Left forelimb (tissue), 1 donor: ENCODE measurements at regions not wholly inside any gene's neighbourhood (a gene's known extent, or its start where the extent isn't known, plus 50 kb on each side); places are given as distances from the start of the nearest gene placed in this dataset.

Source experiments
- DNase-seq: peaks from one replicate; pipeline ENCODE4 v3.0.0-alpha.2; 2018; ENCODE audit warnings: low spot score

DNA sequence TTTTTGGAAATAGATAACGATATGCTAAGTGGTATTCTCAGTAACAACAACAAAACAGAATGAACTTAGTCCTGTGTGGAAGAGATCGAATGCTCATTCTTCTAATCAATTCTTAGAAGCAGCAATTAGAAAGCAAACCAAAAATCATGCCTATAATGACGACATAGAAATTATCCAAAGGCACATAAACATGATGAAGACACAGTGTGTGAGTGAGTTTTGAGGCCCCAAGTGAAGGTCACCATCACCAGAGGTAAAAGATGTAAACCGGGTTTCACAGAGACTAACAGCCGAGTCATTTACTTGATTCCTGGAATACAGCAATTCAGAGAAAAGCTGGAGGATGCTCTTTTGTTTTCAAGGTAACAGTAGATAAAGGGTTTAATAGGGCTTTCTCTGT, 509.2 kb downstream of the TDRD15 start:
- no peak for DNase-seq

DNA sequence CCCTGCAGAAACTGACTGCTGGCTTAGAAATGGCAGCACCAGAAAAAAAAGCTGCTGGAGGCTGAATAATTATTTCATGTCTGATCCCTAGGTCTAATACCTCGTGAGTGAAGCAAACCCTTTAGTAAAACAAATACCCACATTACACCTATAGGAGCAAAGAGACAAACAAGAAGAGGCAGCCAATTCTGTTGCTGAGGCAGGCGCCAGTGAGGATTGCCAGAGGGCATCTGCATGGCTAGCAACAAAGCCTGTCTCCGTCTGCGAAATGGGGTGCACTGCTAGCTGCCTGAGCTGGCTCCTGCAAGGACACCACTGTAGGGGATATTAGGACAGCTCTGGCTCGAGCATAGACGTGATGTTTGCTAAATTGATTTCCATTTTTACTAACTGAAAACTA, 509.7 kb downstream of the TDRD15 start:
- DNase-seq: no peak

DNA sequence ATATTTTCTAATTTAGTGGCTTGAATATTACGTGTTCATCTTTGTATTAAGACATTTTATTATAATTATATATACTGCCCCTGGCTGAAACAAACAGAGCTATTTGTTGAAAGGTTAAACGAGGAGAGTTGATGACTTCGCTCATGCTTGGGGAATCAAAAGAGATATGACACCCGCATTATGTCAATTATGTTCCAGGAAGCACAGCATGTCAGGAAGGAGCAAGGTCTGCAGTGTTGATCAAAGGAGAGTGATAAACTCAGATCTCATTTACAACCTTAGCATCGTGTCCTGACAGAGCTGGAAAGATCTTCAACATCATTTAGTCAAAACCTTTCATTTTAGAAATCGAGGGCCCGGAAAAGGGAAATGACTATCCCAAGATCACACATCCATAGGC, 510.1 kb downstream of the TDRD15 start:
- no peak for DNase-seq

DNA sequence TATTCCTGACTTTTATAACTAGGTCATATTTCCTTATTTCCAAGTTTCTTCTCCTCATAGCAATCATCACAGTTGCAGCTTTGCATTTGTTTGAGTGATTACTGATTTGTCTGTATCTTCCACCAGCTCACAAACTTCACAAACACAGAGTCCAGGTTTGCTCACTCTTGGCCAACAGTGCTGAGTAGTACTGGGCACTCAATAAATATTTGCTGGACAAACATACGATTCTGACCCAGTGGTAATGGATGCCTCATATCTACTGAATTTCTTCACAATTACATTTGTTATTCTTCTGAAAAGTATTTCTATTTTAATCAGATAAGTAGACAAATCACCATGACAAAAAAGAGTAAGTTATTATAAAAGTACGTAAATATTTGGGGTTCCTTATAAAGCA, 516.3 kb downstream of the TDRD15 start:
- no peak for DNase-seq

DNA sequence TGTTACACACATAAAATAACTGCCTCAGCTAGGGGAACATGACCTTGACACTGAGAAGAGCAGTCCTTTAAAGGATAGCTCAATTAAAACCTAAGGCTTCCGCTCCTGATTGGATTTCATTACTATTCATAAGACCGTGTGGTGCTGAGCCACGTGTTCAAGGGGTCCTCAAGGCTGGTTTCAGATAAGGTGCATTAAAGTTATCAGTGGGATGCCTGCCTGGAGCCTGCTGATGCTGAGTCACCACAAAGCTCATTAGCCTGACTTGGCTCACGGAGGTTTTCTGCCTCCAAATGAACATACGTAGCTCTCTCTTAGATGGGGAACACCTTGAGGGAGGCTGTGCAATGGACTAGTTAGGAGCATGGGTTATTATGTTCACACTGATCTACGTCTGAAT, 518.9 kb downstream of the TDRD15 start:
- DNase-seq: no peak

DNA sequence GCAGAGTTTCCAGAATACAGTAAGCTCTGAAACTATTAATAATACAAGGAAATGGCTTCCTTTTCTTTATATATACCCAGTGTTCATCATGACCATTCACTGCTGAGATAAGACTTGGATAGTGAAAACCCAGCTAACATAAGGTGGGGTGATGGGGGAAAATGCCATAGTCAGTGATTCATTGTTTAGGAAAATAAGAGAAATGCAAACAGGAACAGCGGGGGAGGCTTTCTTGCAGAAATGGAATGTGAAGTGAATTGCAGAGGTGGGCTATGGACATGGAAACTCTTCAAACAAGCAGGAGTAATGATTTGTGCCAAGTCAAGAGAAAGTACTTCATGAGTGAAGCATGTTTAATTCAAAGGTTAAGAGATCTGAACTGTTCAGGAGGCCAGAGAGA, 519.4 kb downstream of the TDRD15 start:
- DNase-seq: no peak

DNA sequence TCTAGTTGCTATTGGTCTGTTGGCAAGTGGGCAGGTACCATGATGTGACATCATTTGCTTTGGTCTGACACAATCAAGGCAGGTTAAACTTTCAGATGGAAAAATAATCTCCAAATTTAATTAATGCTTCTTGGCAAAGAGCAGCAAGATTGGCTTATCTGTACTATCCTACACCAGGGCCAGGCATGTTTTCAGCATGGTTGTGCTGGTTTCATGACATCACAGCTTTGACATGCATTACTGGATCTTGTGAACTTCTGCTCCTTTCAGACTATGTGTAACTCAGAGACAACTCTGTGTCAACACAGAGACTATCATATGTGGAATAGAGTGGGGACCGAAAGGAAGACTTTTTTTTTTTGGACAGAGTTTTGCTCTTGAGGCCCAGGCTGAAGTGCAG, 520.5 kb downstream of the TDRD15 start:
- no peak for DNase-seq

DNA sequence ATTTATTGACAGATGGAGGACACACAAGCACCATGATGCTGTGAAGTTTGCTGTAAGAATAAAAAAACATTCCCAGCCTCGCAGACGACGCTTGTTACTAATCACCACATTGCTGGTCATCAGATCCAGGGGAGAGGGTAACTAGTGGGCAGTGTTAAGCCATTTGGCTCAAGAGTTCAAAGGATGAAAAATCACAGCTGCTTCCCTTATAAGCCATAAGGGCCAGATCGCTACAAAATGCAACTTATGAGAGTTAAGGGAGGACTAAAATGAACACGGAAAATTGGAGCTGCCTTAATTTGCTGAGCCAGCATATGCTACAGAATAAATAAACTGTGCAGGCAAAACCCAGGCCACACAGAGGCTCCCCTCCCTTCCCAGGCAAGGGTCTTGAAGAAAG, 522.6 kb downstream of the TDRD15 start:
- no peak for DNase-seq

DNA sequence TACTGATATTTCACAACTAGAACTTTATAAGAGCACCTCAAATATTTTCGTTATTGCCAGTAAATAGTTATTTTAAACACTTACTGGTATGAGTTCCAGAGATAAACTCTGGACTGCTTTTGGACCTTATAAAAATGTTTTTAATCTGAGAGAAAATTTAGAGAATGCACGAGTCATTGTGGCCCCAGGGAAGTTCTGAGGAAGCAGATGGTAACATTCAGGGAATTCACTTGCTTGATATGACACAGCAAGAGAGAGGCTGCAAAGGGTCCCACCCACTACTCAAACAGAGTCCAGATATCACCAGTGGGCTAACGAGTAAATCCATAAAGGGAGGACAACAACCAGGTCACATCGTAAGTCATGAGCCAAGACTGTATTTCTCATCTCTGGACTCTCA, 526.8 kb downstream of the TDRD15 start:
- DNase-seq: no peak

DNA sequence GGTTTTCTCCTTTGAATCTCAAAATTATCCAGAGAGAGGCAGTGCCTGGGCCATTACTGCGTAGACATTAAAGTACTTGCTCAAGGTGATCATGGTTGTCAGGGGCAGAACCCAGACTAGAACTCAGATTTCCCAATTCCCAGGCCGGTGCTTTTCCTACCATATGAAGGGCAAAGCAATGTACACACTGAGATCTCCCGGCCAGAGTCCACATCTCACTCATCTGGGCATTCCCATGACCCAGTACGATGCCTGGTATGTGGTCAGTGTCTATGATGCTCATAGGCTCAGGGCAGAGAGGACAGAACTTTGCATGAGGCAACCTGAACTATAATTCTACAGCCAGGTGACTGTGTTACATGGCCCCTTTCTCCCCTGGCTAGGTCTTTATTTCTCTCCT, 531.4 kb downstream of the TDRD15 start:
- DNase-seq: no peak

DNA sequence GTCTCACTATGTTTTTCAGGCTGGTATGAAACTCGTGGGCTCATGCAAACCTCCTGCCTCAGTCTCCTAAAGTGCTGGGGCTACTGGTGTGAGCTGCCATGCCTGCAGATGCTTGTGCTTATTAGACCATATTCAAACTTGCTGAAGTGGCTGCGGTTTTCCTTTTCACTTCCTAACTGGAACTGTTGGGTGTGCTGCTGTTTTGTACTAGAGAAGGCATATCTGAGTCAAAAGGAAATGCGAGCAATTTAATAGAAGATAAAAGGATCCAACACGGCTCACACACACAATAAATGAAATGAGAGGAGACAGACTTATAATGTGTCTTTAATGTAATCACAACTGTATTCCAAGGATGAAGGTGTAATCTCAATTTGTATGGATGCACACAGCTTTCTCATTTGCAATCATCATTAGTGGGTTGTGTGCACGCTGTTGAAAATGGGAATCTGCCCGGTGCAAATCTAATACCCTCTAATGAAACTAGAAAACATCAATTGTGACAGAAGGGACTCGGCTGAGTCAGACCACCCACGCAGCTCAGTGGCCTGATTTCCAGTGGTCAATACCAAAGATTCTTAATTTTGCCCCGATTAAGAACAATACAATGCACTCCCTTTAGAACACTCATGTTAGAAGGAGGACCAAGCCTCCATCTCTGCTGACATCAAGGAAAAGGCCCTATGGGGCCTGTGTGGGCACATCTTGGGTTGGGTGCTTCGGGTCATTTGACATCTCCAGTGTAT, 532.7 kb downstream of the TDRD15 start:
- no peak for DNase-seq

DNA sequence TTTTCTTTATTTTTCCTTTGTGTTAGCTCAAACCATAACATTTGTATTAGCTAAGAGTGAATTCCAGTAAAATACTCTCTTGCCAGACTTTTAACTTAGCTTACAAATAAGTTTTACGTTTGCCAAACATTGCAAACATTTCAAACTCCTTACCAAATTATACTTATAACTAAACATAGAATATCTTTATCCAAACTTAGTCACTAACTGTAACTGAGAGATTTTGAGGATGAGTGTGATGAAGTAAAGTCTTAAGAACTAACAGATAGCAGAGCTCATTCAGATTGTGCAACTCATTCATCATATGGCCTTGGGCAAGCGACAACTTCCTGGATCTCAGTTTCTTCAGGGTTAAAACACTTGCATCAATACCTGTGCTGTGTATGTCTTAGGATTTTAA, 533.7 kb downstream of the TDRD15 start:
- no peak for DNase-seq

DNA sequence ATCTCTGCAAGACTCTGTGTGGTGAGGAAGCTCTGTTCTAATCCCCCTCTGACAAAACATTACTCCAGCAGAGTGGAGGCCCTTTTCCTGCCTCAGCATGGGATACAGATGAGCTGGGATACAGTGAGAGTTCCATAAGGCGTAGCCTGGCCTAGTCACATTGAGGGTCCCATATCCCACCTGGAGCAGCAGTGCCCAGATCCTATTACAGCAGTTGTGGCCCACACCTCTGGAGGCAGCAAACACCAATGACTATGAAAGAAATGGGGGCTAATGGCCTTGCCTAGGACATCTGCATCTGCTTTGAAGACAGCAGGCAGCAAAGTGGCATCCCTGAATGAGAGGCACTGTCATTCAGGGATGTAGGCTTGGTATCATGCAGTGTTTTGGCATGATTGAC, 534.5 kb downstream of the TDRD15 start:
- DNase-seq: no peak

DNA sequence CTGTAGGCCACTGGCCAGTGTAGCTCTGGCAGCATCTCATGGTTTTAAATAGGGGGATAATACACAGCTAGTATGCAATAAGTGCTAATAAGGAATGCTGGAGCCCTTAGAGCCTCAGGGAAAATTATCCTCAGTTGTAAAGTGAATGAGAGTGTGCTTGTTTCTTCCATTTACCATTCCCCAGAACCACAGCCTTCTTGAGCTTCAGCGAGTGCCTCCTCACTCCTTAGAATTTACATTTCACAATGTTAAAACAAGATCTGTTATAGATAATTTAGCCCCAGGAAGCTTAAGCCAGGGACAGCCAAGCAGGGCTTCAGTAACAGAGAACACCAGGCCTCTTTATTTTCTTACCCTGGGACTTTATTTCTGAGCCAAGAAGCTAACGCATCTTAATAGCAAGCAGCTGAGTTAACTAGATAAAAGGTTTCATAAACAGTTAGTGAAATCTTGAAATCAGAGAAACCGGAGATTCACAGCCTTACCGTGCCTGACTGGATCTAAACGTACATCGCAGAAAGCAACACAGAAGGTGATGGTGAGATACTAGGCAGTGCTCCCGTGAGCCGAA, 535.2 kb downstream of the TDRD15 start:
- no peak for DNase-seq

DNA sequence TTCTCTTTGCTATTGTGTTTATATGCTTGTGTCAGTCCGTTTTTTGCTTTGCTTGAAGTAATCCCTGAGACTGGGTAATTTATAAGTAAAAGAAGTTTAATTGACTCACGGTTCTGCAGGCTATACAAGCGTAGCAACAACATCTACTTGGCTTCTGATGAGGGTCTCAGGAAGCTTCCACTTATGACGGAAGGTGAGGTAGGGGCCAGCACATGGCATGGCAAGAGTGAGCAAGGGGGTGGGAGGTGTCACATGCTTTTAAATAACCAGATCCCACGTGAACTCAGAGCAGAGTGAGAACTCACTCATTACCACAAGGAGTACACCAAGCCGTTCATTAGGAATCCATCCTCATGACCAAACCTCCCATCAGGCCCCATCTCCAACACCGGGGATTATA, 540.3 kb downstream of the TDRD15 start:
- no peak for DNase-seq

DNA sequence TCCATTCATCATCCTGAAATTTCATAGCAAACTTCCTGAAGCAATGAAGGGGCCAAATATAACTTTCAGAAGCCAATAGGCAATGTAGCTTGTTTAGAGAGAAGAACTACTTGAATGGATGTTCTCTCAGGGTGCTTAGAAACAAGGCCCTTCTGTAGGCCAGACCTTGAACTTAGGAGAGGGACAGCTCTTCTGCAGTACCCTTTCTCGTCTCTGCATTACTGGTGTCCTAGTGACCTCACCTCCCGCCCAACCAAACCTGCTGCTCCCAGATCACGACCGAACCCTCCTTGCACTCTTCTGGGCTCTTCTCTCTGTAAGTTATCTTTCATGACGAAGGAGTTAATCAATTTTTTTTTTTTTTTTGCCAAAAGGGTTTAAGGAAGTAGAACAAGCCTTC, 543.9 kb downstream of the TDRD15 start:
- DNase-seq: no peak

DNA sequence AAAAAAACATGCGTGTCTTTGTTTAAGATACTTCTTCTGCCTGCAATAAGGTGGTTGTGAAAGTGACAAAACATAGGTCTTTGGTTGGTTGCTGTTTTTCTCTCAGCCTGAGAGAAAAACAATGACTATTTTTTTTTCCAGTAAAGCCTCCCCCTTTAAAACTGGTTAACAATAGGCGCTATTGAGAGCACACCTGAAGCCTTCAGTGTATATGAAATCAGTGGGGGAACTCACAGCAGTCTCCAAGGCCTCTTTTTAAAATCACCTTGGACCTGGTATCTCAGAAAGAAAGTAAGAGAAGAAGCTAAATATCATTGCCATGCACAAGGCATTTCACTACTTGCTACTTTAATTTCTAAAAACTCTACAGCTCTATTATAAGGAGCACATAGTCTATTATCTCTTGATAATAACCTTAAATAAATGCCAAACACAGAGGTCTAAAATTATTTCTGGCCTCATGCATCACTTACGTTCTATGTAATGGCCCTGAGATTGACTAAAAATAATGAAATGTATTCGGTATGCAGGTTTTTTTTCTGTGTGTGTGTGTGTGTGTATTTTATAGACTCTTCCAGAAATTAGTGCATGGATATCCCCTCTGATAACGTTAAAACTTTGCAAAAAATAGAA, 544.4 kb downstream of the TDRD15 start:
- no peak for DNase-seq

DNA sequence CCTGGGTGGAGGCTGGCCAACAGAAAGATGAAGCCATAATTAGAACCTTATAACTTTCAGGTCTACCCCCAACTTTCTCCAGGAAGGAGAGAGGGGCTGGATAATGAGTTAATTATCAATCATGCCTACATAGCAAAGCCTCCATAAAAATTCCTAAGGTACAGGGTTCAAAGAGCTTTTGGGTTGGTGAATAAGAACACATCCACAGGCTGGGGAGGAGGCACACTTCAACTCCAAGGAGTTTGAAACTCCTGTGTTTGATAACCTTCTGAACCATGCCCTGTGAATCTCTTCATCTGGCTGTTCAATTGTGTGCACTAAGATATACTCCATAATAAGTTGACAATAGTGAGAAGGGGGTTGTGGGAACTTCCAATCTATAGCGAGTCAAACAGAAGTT, 552.3 kb downstream of the TDRD15 start:
- DNase-seq: no peak

DNA sequence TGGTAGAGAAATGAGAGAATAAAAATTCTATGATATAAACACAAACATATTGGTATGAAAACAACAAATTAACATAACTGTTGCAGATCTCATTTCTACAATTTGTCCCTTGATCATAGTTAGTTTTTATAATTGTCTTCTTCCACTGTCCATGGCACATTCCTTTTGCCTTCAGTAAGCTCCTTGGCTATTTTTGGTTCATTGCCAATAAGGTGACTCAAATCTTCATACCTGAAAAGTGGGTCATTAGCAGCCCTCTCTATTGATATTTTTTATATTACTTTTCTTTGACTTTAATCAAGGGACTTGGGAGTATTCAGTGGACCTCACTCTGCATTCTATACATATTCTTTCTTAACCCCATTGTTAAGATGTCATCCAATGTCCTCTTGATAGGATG, 552.9 kb downstream of the TDRD15 start:
- DNase-seq: no peak

DNA sequence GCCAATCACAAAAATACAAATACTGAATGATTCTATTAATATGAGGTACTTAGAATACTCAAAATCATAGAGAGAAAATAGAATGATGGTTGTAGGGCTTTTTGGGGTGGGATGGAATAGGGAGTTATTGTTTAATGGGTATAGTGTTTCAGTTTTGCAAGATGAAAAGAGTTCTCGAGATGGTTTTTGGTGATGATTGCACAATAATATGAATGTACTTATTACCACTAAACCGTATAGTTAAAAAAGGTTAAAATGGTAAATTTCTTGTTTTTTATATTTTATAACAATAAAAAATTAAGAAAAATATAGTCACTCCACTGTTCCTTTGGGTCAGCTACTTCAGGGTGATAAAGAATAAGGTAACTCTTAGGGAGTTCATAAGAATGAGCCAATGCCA, 560.1 kb downstream of the TDRD15 start:
- no peak for DNase-seq

DNA sequence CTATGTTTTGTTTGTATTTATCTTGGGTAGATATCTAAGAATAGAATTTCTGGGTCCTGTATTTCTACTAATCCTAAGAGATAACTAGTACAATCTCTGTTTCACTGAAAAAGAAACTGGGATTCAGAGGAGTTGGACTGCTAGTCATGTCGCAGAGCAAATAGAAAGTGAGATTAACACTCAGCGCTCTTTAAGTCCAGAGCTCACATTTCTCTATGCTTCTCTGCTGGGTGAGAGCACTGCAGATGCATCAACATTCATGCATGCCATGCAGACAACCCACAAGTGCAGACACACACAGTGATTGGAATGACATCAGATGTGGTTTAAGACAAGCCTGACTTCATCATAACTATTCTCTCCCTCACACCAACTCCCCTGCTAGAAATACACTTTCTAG, 563.8 kb downstream of the TDRD15 start:
- DNase-seq: no peak

DNA sequence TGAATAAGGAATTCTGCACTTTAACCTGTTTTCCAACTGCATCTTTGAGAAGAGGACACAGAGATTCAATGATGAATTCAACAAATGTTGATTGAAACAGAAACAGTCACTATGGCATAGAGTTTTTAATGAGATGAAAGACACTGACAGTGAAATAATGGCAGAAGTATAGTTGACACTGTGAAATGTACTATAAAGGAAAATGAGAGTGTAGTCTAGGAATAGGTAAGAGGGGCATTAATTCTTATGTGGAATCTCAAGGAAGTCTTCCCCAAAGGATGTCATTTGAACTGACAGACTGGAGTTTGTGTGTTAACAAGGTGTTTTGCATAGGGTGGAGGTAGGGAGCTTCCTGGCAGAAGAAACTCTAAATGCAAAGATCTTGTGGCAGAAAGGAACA, 566.2 kb downstream of the TDRD15 start:
- no peak for DNase-seq

DNA sequence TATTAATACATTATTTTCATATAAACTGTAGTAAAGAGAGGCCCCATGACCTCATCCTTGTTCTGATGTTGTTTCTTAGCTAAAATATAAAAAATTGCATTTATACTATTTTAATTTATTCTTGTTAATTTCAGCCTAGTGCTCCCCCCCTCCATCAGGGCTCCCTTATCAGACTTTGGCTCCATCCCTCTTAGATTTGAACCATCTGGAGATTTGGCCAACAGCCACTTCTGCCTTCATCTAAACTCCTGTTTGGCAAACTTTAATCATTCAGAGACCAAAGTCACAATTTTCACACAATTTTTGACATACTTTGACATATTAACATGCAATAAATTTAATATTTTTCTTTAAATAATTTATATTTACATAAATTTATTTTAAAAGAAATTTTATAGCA, 569.3 kb downstream of the TDRD15 start:
- DNase-seq: no peak
